Brain microvascular endothelial cell (primary cell): ENCODE measurements at regions not wholly inside any gene's neighbourhood (a gene's known extent, or its start where the extent isn't known, plus 50 kb on each side); places are given as distances from the start of the nearest gene placed in this dataset.
A peak's percentile ranks its signal among the peaks of the same experiment; 100 is the strongest.

ENCODE experiments used
- DNase-seq: peaks from one replicate; pipeline ENCODE4 v3.0.0-alpha.2; 2020
- H3K27ac ChIP-seq: fragments of 250-450 bp; sonication (Bioruptor Pico); 2 replicates; pipeline ENCODE4 v1.5.1; 2020; ENCODE audit warnings: mild to moderate bottlenecking, moderate library complexity
- H3K27me3 ChIP-seq: fragments of 250-450 bp; sonication (Bioruptor Pico); replicated peaks from 2 replicates; pipeline ENCODE4 v1.5.1; 2020; ENCODE audit warnings: mild to moderate bottlenecking
- H3K36me3 ChIP-seq: fragments of 250-450 bp; sonication (Bioruptor Pico); replicated peaks from 2 replicates; pipeline ENCODE4 v1.5.1; 2020; ENCODE audit warnings: mild to moderate bottlenecking
- H3K4me3 ChIP-seq: 2 replicates; pipeline ENCODE4 v1.5.1; 2011; ENCODE audit warnings: low read depth, mild to moderate bottlenecking, control low read depth, low read length, moderate library complexity
- in situ Hi-C: cut with HindIII; loops from 2 replicates; pipeline ENCODE4 v1.10.0; 2017; ENCODE audit warnings: low sequenced_read_pairs, low pct_ligation_motif_present
- TF ChIP-seq, protein P1 (sequence below): IDR thresholded peaks from 2 replicates; pipeline ENCODE4 v1.5.1; 2011; ENCODE audit warnings: low read depth, mild to moderate bottlenecking, moderate library complexity, low read length, control low read depth, inconsistent platforms; ENCODE audit errors: missing control alignments

DNA sequence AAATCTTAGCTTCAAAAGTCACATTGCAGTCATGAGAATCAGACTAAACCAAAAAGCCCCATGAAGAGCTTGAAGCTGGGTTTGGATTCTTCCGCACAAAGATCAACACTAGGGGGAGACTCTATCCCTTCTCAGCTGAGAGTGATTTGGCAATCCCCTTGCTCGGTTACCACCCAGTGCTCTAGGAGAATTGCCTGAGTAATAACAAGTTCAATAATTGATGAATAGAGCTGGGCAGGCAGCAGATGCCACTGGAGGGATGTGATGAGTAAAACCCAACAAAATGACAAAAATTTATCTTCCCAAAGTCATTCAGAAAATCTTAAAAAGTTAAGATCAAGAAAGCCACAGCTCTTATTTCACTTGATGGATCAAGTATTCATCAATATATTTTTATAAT is 185.6 kb upstream of the ARID2 start:
- peak; percentile 73 for DNase-seq
- Histone ChIP-seq H3K27ac (no peak overlapping the region), H3K36me3 (no peaks in the 10 kb centered on the region), H3K4me3 (no peak overlapping the region), H3K27me3 (no peaks in the 10 kb centered on the region)
- in situ Hi-C loops = no loop called here
- TF ChIP-seq, protein P1, sequence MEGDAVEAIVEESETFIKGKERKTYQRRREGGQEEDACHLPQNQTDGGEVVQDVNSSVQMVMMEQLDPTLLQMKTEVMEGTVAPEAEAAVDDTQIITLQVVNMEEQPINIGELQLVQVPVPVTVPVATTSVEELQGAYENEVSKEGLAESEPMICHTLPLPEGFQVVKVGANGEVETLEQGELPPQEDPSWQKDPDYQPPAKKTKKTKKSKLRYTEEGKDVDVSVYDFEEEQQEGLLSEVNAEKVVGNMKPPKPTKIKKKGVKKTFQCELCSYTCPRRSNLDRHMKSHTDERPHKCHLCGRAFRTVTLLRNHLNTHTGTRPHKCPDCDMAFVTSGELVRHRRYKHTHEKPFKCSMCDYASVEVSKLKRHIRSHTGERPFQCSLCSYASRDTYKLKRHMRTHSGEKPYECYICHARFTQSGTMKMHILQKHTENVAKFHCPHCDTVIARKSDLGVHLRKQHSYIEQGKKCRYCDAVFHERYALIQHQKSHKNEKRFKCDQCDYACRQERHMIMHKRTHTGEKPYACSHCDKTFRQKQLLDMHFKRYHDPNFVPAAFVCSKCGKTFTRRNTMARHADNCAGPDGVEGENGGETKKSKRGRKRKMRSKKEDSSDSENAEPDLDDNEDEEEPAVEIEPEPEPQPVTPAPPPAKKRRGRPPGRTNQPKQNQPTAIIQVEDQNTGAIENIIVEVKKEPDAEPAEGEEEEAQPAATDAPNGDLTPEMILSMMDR = peak; percentile 90

DNA sequence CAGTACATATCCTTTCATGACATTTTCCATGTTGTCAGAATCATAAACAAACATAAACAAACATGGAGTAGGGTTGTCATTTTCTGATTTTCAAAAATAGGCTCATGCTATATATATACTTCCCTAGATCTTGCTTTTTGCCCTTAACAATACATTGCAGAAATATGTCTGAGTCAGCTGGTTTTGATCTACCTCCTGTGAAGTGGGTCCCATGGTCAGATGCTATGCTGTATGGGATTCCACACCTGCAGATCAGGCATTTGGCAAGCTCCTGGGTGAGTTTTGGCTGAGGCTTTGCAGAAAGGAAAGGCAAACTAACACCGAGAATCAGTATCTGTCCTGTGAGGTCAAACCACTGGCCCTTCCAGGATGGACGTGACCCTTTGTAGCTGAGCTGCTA is 183.0 kb upstream of the ARID2 start:
- Histone ChIP-seq H3K36me3 (no peaks in the 10 kb centered on the region), H3K27me3 (no peaks in the 10 kb centered on the region), H3K4me3 (no peak overlapping the region), H3K27ac (no peak overlapping the region)
- no peak for DNase-seq
- in situ Hi-C loops = no loop called here
- TF ChIP-seq, protein P1 = no peak

DNA sequence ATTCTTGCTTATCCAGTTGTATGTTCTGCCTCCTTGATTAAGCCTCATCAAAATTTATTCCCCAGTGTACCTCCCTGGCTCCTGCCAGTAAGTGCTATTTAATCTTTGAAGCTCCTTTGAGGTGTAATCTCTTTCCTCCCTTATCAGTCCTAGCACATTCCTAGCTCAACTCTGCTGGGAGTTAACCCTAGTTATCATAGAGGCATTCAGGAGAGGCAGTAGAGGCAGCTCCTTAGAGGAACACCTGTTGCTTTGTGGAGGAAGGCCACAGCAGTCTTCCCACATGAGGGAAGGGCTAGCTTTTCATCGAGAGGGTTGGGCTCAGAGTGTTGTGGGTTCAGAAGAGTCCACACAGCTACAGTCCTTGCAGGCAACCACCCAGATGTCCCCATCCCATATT is 182.4 kb upstream of the ARID2 start:
- Histone ChIP-seq H3K4me3 (no peak overlapping the region), H3K27ac (no peak overlapping the region), H3K27me3 (no peaks in the 10 kb centered on the region), H3K36me3 (no peaks in the 10 kb centered on the region)
- in situ Hi-C loops = no loop called here
- no peak for DNase-seq
- TF ChIP-seq, protein P1 = no peak

DNA sequence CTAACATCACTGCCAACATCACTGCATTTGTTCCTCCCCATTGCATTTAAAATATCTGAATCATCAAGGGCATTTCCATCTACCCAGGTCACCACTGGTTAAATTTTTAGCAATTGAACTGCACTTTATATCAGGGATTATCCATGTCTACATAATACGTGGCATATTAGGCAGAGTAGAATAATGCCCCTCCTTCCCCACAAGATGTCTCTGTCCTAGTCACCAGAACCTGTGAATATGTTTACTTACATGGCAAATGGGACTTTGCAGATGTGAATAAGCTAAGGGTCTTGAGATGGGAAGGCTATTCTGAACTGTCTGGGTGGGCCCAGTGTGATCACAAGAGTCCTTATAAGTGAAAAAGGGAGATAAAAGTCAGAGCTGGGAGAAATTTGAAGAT is 181.7 kb upstream of the ARID2 start:
- Histone ChIP-seq H3K36me3 (no peaks in the 10 kb centered on the region), H3K27ac (no peak overlapping the region), H3K27me3 (no peaks in the 10 kb centered on the region), H3K4me3 (no peak overlapping the region)
- in situ Hi-C loops = no loop called here
- TF ChIP-seq, protein P1 = peak; percentile 21
- peak; percentile 4 for DNase-seq

DNA sequence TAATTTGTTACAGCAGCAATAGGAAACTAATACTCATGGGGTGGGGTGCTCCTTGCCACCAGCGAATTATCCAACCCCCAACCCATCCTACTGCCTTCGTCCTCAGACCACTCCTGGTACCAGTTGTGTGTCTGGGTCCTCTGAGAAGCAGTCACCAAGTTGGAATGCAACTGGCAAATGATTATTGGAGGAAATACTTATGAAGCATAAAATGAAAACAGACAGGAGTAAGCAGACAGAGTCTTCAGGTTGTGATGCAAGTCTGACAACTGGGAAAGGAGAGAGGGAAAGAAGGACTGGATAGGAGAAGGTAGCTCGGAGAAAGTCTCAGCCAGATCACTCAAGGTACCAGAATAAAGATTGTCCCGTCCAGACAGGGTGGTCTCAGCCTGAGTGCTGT is 181.1 kb upstream of the ARID2 start:
- Histone ChIP-seq H3K4me3 (no peak overlapping the region), H3K27ac (no peak overlapping the region), H3K36me3 (no peaks in the 10 kb centered on the region), H3K27me3 (no peaks in the 10 kb centered on the region)
- no peak for DNase-seq
- in situ Hi-C loops = no loop called here
- TF ChIP-seq, protein P1 = no peak

DNA sequence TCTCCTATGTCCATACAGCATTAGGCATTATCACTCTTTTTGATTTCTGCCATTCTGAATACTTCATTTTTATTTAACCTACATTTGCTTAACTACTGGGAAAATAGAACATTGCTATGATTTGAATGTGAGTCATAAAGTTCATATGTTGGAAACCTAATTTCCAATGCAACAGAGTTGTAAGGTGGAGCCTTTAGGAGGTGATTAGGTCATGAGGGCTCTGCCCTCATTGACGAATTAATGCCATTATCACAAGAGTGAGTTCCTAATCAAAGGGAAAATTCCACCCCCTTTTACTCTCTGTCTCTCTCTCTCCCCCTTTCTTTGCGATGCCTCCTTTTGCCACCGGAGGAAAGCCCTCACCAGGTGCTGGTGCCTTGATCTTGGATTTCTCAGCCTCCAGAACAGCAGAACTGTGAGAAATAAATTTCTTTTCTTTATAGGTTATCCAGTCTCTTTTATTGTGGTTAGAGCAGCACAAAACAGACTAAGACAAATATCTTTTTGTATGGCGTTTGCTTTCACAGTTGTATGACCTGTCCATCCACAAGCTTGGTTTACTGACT is 180.1 kb upstream of the ARID2 start:
- no peak overlapping the region for H3K4me3 ChIP-seq
- H3K27me3 ChIP-seq = no peaks in the 10 kb centered on the region
- no peak for DNase-seq
- in situ Hi-C loops = no loop called here
- H3K36me3 ChIP-seq = no peaks in the 10 kb centered on the region
- TF ChIP-seq, protein P1 = no peak
- no peak overlapping the region for H3K27ac ChIP-seq
